ENCODE measurements at regions not wholly inside any gene's neighbourhood (a gene's known extent, or its start where the extent isn't known, plus 50 kb on each side); places are given as distances from the start of the nearest gene placed in this dataset.

GRCh38 chr5:2696156-2696807, 55.2 kb downstream of the IRX2 start:
- no peak for DNase-seq

- DNase-seq: no peak
Observed at GRCh38 chr5:2695200-2695891, 56.1 kb downstream of the IRX2 start.

DNA sequence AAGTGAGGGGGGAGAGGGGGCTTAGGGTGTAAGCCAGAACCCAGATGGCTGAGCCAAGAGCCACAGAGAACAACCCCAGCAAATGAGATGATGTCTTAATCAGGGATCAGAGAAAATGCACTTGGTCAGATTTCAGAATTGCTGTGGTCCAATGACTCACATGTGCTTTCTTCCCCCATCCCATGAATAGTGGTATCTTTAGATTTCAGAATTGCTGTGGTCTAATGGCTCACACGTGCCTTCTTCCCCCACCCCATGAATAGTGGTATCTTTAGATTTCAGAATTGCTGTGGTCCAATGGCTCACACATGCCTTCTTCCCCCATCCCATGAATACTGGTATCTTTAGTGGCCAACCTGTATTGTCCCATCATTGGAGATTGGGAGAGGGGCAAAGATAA, 59.9 kb downstream of the IRX2 start:
- DNase-seq: no peak

DNA sequence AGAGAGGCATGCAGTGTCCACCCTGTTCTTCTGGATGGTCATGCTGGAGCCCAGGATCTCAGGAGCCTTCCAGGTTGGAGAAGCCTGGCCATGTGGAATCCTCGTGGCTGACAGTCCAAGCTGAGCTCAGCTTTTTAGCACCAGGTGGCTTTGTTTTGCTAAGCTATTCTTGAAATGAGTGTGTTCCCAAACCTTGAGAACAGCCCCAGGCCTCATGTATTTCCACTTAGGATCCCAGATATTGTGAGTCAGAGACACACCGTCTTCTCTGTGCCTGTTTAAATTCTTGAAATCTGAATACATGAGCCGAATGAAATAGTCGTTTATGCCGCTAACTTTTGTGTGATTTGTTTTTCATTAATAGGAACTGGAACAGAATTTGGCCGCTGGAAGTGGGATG, 61.2 kb downstream of the IRX2 start:
- no peak for DNase-seq

- DNase-seq: no peak
Observed at GRCh38 chr5:2688586-2688985, 62.9 kb downstream of the IRX2 start.

DNA sequence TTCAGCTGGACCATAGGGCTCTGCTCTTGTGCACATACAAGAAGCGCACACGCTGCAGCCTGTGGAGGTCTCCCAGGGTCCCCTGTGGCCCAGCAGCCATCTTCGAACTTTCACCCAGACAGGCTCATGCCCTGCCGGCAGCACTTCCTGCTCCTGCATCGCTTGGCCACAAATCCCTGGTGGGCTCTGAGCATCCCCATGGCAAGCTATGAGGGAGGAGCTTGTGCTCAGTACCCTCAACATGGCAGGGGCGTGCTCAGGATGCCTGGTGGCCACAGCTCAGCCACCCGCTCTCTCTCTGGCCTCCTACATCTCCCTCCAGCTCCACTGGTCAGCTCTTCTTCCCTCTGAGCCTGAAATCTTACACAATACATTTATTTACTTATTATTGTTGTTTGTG, 63.7 kb downstream of the IRX2 start:
- DNase-seq: no peak

- no peak for DNase-seq
Observed at GRCh38 chr5:2686321-2687124, 65.0 kb downstream of the IRX2 start.

DNA sequence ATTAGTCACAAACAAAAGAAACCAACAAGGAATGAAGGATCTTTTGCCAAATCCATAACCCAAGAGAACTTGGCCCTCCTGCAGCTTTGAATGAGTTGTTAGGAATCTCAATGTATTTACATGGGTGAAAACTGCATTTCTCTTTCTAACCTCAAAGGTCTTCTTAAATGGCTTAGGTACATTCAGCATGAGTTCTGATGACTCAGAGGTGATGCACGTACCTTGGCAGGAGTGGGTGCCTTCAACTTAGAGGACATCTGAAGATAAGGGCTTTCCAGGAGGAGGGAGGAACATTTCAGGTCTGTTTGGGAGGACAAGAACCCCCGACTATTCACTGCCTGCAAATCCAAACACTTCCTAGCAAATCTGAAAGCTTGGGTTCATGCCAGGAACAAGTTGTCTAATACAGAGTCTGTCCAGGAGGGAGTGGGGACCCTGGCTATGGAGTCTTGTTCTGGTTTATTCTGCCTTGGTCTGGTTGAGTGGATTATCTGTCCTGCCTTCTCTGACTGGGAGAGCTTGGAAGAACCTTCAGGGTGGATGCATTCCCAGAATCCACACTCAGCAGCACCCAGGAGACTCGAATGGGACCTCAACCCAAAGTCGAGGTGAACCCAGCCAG, 65.7 kb downstream of the IRX2 start:
- no peak for DNase-seq

DNA sequence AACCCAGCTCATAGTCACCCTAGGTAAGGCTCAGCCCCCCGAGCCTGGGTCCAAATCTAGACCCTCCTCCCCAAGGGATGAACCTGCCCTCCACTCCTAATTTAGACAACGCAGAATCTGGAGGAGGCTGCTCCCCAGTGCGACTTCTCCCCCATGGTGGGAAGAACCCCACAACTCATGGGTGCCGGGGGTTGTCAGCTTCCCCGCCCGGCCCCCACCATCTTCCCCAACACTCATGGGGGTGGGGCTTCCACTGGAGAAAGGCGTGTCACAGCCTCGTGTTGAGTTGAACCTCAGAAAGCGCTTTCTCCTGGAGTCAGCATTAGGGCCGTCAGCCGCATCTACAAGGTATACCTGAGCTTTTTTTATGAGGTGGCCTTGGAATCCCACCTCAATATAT, 66.9 kb downstream of the IRX2 start:
- no peak for DNase-seq

DNA sequence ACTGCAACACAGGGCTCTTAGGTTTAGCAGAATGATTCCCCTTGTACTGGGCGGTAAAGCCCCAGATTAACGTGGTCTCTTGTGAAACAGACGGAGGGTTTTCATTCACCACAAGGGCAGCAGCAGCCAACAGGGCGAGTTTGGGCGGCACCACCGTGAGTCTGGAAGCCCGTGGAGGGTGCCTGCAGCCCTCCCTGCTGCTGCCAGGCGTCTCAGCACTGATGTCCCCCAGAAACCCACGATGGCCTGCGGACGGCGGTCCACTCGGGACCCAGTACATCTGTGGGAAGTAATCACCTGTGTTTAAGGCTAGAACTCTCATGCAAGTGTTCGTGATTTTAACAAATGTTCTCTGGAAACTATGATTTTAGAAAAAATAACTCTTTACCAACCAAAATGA, 67.8 kb downstream of the IRX2 start:
- no peak for DNase-seq

DNA sequence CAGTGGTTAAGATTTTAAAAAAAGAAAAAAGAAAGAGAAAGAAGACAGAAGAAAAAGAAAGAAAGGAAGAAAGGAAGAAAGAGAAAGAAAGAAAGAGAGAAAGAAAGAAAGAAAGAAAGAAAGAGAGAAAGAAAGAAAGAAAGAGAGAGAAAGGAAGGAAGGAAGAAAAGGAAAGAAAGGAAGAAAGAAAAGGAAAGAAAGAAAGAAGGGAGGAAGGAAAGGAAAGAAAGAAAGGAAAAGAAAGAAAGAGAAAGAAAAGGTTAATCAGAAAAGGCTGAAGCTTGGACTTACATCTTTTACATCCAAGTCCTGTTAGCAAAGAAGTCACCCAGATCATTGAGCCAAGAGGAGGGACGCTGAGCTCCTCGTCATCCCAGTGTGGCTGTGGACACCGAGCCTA, 70.0 kb downstream of the IRX2 start:
- DNase-seq: no peak

GRCh38 chr5:2680979-2681378, 70.5 kb downstream of the IRX2 start:
- DNase-seq: no peak

- no peak for DNase-seq
Observed at GRCh38 chr5:2677689-2678088, 73.8 kb downstream of the IRX2 start.

GRCh38 chr5:2675548-2675947, 75.9 kb downstream of the IRX2 start:
- DNase-seq: no peak

DNA sequence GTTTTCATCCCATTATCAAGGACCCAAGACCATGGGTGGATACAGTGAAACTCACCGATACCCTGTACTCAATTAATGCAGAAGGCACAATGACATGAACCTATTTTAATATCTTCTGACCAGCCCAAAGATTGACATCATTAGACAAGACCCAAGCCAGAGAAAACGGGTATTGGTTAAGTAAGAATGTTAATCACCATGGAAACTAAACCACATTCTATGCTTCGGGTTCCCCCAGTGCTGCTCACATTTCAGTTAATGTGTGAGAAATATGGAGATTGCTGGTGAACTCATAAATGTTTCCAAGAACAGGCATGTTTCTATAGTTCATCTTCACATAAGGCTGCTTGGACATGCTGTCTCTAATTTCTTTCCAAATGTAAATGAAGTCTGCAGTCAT, 77.0 kb downstream of the IRX2 start:
- DNase-seq: no peak

DNA sequence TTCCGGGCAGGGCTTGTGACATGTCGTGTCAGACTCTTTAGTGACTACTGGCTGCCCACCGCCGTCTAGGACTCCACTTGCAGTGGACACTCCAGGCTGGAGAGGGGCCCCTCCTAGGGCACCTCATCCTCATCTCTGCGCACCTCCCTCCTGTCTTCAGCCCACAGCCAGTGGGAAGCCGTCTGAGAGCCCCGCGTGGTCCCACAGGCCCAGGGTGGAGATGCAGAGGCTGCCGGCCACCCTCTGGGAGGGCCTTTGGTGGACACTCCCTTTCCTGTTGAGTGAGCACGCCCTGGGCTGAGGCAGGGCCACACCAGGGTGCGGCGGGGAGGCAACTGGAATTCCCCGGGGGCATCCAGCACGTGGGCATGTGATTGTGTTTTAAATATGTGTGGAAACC, 80.5 kb downstream of the IRX2 start:
- no peak for DNase-seq

DNA sequence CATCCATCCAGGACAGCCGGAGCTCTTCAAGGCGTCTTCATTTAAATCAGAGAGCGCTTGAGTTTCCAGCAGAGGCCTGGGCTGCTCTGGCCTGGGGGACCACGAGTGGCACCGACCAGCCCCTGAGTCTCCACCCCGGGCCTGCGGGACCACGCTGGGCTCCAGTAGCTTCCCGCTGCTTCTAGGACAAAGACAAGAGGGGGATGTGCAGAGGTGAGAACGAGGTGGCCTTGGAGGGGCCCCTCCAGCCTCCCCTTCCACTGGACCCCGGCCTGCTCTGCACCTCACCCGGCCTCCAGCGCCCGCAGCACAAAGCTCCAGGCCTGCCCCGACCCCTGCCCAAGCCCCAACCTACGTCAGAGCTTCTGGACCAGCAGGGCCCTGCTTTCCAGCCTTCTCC, 81.6 kb downstream of the IRX2 start:
- no peak for DNase-seq

DNA sequence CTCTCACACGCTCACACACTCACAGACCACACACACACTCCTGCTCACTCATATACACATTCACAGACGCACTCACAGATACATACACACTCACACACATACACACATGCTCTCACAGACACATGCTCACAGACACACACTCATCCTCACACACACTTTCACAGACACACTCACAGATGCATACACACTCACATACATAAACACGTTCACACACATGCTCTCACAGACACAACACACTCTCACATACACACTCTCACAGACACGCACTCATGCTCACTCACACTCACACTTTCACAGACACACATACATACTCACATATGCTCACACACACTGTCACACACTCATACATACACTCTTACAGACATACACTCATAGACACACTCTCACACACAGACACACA, 82.2 kb downstream of the IRX2 start:
- DNase-seq: no peak

- no peak for DNase-seq
Observed at GRCh38 chr5:2666081-2666480, 85.4 kb downstream of the IRX2 start.

DNA sequence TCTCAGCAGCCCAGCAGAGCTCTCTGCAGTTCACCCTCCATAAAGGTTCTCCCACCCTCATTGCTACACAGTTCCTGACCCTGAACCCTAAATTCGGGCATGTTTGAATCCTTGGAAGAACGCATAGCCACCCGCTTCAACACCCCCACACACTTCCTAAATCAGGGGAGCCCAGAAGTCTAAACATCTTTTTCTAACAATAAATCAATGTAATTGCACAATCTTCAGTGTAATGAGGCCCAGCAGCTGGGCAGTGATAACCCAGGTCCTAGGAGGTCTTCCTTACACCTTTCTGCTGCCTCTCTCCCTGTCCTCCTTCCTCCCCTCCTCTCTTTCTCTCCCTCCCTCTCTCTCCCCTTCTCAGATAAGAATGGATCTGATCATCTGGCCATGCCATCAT, 88.0 kb downstream of the IRX2 start:
- no peak for DNase-seq

- no peak for DNase-seq
Observed at GRCh38 chr5:2660315-2660714, 91.2 kb downstream of the IRX2 start.

DNA sequence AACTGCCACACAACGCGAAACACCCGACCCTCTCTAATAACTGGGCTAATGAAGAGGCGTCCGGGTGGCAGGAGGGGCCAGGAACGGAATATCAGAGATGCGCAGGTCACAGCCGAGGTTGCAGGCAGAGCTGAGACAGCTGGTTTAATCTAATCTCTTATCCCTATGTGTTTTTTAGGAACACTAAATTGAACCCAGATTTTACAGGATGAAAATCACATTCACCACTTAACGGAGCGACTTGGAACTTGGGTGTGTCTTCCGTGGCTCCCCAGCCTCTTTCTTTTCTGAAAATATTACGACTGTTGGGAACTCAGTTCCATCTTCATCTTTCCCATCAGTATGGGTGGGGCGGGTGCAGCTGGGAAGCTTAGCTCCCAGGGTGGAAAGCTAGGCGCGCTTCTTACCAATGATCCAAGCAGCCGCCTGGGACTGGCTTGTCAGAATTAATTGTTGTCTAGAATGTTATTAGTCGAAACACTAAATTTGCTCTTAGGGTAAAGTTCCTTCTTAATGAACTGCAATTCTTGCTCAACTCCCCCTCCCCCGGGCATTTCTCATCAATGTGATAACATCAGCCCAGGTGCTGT, 92.5 kb downstream of the IRX2 start:
- DNase-seq: no peak

DNA sequence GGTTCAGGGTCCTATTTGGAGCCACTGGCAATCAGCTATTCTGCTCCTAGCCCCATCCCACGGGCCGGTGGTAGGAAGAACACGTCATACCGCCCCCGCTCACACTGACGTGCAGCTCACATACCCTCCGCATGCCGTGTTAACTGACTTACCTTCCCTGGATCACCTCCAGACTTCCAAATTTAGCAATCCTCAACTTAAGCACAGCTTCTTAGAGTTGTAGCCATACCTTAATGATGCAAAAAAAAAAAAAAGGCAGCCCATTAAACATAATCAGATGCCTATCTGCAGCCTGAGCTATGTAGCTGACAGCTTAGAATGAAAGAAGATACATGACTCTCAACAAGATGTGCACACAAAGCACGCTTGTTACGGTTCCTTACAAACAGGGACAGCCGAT, 93.0 kb downstream of the IRX2 start:
- DNase-seq: no peak

Data from inflammatory macrophage treated with lipopolysaccharide for 1 hour (primary cell).